Endothelial cell of umbilical vein (primary cell): ENCODE measurements at regions not wholly inside any gene's neighbourhood (a gene's known extent, or its start where the extent isn't known, plus 50 kb on each side); places are given as distances from the start of the nearest gene placed in this dataset.

Experiments used
- BruUV-seq: library from RNA; stranded (reverse); fragments of 400-500 nt; replicated peaks from 2 replicates; lab custom pipeline; 2021; lab: Mats Ljungman, UMichigan
- CTCF ChIA-PET: fragments of 300-600, 350-600 bp; sonication (Branson Sonifier 250); formaldehyde crosslinking; loops from one replicate; lab custom pipeline; 2021; ENCODE audit warnings: antibody characterized with exemption, inconsistent platforms; lab: Charles Lee
- POLR2A ChIA-PET: fragments of 300-600, 350-600 bp; sonication (Branson Sonifier 250); formaldehyde crosslinking; loops from one replicate; lab custom pipeline; 2021; ENCODE audit warnings: antibody characterized with exemption, inconsistent platforms; lab: Charles Lee
- DNase-seq: peaks from one replicate; pipeline ENCODE4 v3.0.0-alpha.2; 2011; ENCODE audit warnings: low read depth, low spot score
- FAIRE-seq: peaks from 2 replicates; lab custom pipeline; 2011; peaks lifted over from hg19 to GRCh38; lab: Jason Lieb, UNC
- H2AFZ ChIP-seq: 2 replicates; pipeline ENCODE4 v1.6.0; 2012; ENCODE audit warnings: low read depth, low read length, control low read depth, inconsistent platforms
- H3K27ac ChIP-seq: 2 replicates; pipeline ENCODE4 v1.5.1; 2011; ENCODE audit warnings: low read depth, mild to moderate bottlenecking, control low read depth, low read length, moderate library complexity; ENCODE audit not compliant: insufficient read depth
- H3K27me3 ChIP-seq, 2 experiments: 2 replicates each; pipeline versions ENCODE4 v1.6.0 to v1.6.1; 2011; ENCODE audit warnings: low read length in 2 of 2, mixed read lengths in 1 of 2; ENCODE audit not compliant: control insufficient read depth in 2 of 2, insufficient read depth in 2 of 2
- H3K36me3 ChIP-seq, 2 experiments: 2 replicates in 1 of 2; 3 replicates in 1 of 2; pipeline ENCODE4 v1.5.1; 2011; ENCODE audit warnings: low read length in 2 of 2, mild to moderate bottlenecking in 1 of 2, moderate library complexity in 1 of 2; ENCODE audit not compliant: control insufficient read depth in 2 of 2, insufficient read depth in 2 of 2; ENCODE audit errors: extremely low read depth in 1 of 2
- H3K4me1 ChIP-seq: 3 replicates; pipeline ENCODE4 v1.5.1; 2011; ENCODE audit warnings: mild to moderate bottlenecking, low read length; ENCODE audit not compliant: control insufficient read depth, insufficient read depth; ENCODE audit errors: extremely low read depth
- H3K4me2 ChIP-seq: 2 replicates; pipeline ENCODE4 v1.6.1; 2011; ENCODE audit warnings: low read length, control low read depth, mixed read lengths; ENCODE audit not compliant: insufficient read depth
- H3K4me3 ChIP-seq, 3 experiments: fragments of 200-600 bp in 1 of 3; sonication (generic), shearing (Covaris generic) in 1 of 3; replicated peaks in 1 of 3; 2 replicates each; pipeline ENCODE4 v1.5.1; 2011 to 2016; ENCODE audit warnings: control low read depth in 3 of 3, low read length in 3 of 3, mild to moderate bottlenecking in 2 of 3, inconsistent platforms in 1 of 3, low read depth in 1 of 3, moderate library complexity in 1 of 3; ENCODE audit not compliant: insufficient read depth in 1 of 3
- H3K79me2 ChIP-seq: 2 replicates; pipeline ENCODE4 v1.6.0; 2012; ENCODE audit warnings: low read length, inconsistent platforms; ENCODE audit not compliant: control insufficient read depth, insufficient read depth
- H3K9ac ChIP-seq: replicated peaks from 2 replicates; pipeline ENCODE3; 2011; ENCODE audit warnings: low read length, control low read depth; ENCODE audit not compliant: insufficient read depth; ENCODE audit errors: extremely low read depth
- H3K9me1 ChIP-seq: replicated peaks from 3 replicates; pipeline ENCODE4 v1.6.0; 2011; ENCODE audit warnings: mild to moderate bottlenecking, low read length; ENCODE audit not compliant: control insufficient read depth, insufficient read depth; ENCODE audit errors: extremely low read depth
- H3K9me3 ChIP-seq: replicated peaks from 2 replicates; pipeline ENCODE4 v1.5.1; 2012; ENCODE audit warnings: low read length, inconsistent platforms; ENCODE audit not compliant: control insufficient read depth, insufficient read depth
- H4K20me1 ChIP-seq: replicated peaks from 2 replicates; pipeline ENCODE3; 2011; ENCODE audit warnings: mild to moderate bottlenecking, low read length; ENCODE audit not compliant: control insufficient read depth, insufficient read depth; ENCODE audit errors: extremely low read depth
- EZH2 ChIP-seq: IDR thresholded peaks from 2 replicates; pipeline ENCODE4 v1.6.1; 2012; ENCODE audit warnings: borderline replicate concordance, low read depth, mild to moderate bottlenecking, moderate library complexity, low read length, inconsistent platforms; ENCODE audit not compliant: severe bottlenecking
- FOS ChIP-seq: IDR thresholded peaks from 2 replicates; pipeline ENCODE4 v1.6.1; 2011; ENCODE audit warnings: mild to moderate bottlenecking, low read length, moderate library complexity, borderline replicate concordance; ENCODE audit not compliant: insufficient read depth
- GATA2 ChIP-seq: IDR thresholded peaks from 2 replicates; pipeline ENCODE4 v1.7.0; 2011; ENCODE audit warnings: low read depth, mild to moderate bottlenecking, moderate library complexity, mixed read lengths, low read length; ENCODE audit not compliant: insufficient read length, insufficient read depth
- JUN ChIP-seq: IDR thresholded peaks from 2 replicates; pipeline ENCODE4 v1.6.1; 2011; ENCODE audit warnings: borderline replicate concordance, low read depth; ENCODE audit not compliant: insufficient read length, insufficient read depth
- MYC ChIP-seq: IDR thresholded peaks from one replicate; pipeline ENCODE4 v1.6.1; 2011; ENCODE audit warnings: mild to moderate bottlenecking, low read depth, low read length
- POLR2A ChIP-seq: IDR thresholded peaks from 2 replicates; pipeline ENCODE4 v1.6.1; 2012; ENCODE audit warnings: low read depth, mild to moderate bottlenecking, control low read depth, low read length
- POLR2AphosphoS5 ChIP-seq: IDR thresholded peaks from 2 replicates; pipeline ENCODE4 v1.6.1; 2012; ENCODE audit warnings: low read depth, mild to moderate bottlenecking, control low read depth, low read length, moderate library complexity; ENCODE audit not compliant: insufficient read depth
- dilution Hi-C: fragments of 300-500 bp; cut with MboI; formaldehyde crosslinking; loops from one replicate; pipeline ENCODE4 v1.15.0; 2019; ENCODE audit warnings: low sequenced_read_pairs; ENCODE audit not compliant: extremely low pct_ligation_motif_present
- intact Hi-C: fragments of 100-400 bp; cut with micrococcal nuclease; formaldehyde crosslinking; loops from one replicate; pipeline ENCODE4 v1.10.0; 2022
- TF ChIP-seq, protein P1 (sequence below): IDR thresholded peaks from 2 replicates; pipeline ENCODE4 v1.6.1; 2011; ENCODE audit not compliant: insufficient read depth, insufficient read length
- TF ChIP-seq, protein P2 (sequence below), 2 donors: IDR thresholded peaks; 1 replicate in 1 of 2; 2 replicates in 1 of 2; pipeline ENCODE4 v1.5.1; 2011; ENCODE audit warnings: low read length in 2 of 2, mild to moderate bottlenecking in 2 of 2, moderate library complexity in 2 of 2, control low read depth in 1 of 2, inconsistent platforms in 1 of 2, low read depth in 1 of 2; ENCODE audit not compliant: insufficient read depth in 1 of 2; ENCODE audit errors: extremely low read depth in 1 of 2

DNA sequence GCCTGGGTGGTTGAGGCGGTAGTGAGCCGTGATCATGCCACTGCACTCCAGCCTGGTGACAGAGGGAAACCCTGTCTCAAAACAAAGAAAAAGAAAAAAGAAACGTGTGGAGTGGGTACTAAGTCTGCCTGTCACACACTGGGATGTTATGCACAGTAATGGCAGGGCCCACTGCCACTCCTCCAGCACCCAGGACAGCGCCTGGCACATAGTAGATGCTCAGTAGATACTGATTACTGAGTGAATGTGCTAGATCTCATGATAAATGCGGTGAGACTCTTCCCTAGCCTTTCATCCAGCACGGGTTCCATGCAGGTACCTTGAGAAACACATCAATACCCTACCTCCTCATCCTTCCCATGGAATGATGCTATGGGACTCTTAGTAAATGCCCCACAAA is 87.4 kb upstream of the HSPA9 start:
- no peaks in the 10 kb centered on the region for H3K4me1 ChIP-seq
- H4K20me1 ChIP-seq, result no peaks in the 10 kb centered on the region
- peaks cover 3 to 8% of the 10 kb centered on the region in 2 experiments for H3K27me3 ChIP-seq
- no peak for FAIRE-seq
- H3K4me3 ChIP-seq, result no peak overlapping the region
- H3K4me2 ChIP-seq, result no peak overlapping the region
- H3K9ac ChIP-seq, result no peak overlapping the region
- H2AFZ ChIP-seq, result no peak overlapping the region
- intact Hi-C loops, result no loop called here
- ChIA-PET POLR2A (no interaction called here), CTCF (interaction anchor here (1.0 to 1.2 kb wide), 2 partner anchors 11 to 12 kb away, joined by 3 to 4 read pairs; no protein-coding TSS in a partner anchor)
- H3K9me1 ChIP-seq, result no peaks in the 10 kb centered on the region
- dilution Hi-C loops, result no loop called here
- H3K79me2 ChIP-seq, result no peaks in the 10 kb centered on the region
- BruUV-seq, result no TSS peak
- no peaks in the 10 kb centered on the region for H3K9me3 ChIP-seq
- TF ChIP-seq, protein P1, sequence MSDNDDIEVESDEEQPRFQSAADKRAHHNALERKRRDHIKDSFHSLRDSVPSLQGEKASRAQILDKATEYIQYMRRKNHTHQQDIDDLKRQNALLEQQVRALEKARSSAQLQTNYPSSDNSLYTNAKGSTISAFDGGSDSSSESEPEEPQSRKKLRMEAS, result no peak
- TF ChIP-seq JUN, result no peak
- no peak for TF ChIP-seq EZH2
- no peak for TF ChIP-seq FOS
- TF ChIP-seq, protein P2, sequence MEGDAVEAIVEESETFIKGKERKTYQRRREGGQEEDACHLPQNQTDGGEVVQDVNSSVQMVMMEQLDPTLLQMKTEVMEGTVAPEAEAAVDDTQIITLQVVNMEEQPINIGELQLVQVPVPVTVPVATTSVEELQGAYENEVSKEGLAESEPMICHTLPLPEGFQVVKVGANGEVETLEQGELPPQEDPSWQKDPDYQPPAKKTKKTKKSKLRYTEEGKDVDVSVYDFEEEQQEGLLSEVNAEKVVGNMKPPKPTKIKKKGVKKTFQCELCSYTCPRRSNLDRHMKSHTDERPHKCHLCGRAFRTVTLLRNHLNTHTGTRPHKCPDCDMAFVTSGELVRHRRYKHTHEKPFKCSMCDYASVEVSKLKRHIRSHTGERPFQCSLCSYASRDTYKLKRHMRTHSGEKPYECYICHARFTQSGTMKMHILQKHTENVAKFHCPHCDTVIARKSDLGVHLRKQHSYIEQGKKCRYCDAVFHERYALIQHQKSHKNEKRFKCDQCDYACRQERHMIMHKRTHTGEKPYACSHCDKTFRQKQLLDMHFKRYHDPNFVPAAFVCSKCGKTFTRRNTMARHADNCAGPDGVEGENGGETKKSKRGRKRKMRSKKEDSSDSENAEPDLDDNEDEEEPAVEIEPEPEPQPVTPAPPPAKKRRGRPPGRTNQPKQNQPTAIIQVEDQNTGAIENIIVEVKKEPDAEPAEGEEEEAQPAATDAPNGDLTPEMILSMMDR (IDR thresholded peaks at IDR 0.05; ENCODE audit: extremely low read depth in 1 of 2, insufficient read depth in 1 of 2, low read depth in 1 of 2, low read length in 2 of 2), result no peak
- TF ChIP-seq POLR2AphosphoS5, result no peak
- no peak for TF ChIP-seq GATA2
- no peak for TF ChIP-seq MYC
- no peak for TF ChIP-seq POLR2A
- no peak overlapping the region for H3K27ac ChIP-seq
- DNase-seq, result no peak
- no peaks in the 10 kb centered on the region for H3K36me3 ChIP-seq
